Vagina (tissue), 2 donors: ENCODE measurements at regions not wholly inside any gene's neighbourhood (a gene's known extent, or its start where the extent isn't known, plus 50 kb on each side); places are given as distances from the start of the nearest gene placed in this dataset.

Experiments used
- DNase-seq, 2 donors: peaks; one replicate each; pipeline ENCODE4 v3.0.0-alpha.2; 2017; ENCODE audit errors: extremely low spot score in 2 of 2
- H3K27ac ChIP-seq: fragments of 200-600 bp; sonication (generic); one replicate; pipeline ENCODE4 v1.5.1; 2019
- H3K27me3 ChIP-seq: fragments of 200-600 bp; sonication (generic); one replicate; pipeline ENCODE4 v1.5.1; 2019
- H3K36me3 ChIP-seq, 2 donors: fragments of 200-600 bp; sonication (generic); one replicate each; pipeline ENCODE4 v1.5.1; 2017 to 2019
- H3K4me1 ChIP-seq: fragments of 200-600 bp; sonication (generic); one replicate; pipeline ENCODE4 v1.5.1; 2019
- H3K4me3 ChIP-seq, 2 donors: fragments of 200-600 bp; sonication (generic); 1 replicate in 1 of 2; 2 replicates in 1 of 2; pipeline ENCODE4 v1.5.1; 2016 to 2019
- H3K9me3 ChIP-seq: fragments of 200-600 bp; sonication (generic); one replicate; pipeline ENCODE4 v1.5.1; 2019
- POLR2A ChIP-seq, 2 donors: fragments of 450-650 bp; IDR thresholded peaks; one replicate each; pipeline ENCODE4 v1.6.1; 2017; ENCODE audit warnings: antibody characterized with exemption in 2 of 2, mild to moderate bottlenecking in 2 of 2, moderate library complexity in 2 of 2
- POLR2AphosphoS5 ChIP-seq, 2 donors: sonication (generic); formaldehyde crosslinking; IDR thresholded peaks; one replicate each; pipeline ENCODE4 v1.9.0; 2017; ENCODE audit warnings: antibody characterized with exemption in 2 of 2, mild to moderate bottlenecking in 2 of 2, low read depth in 1 of 2; ENCODE audit not compliant: insufficient read depth in 1 of 2
- intact Hi-C: fragments of 100-400 bp; cut with DNase I; formaldehyde crosslinking; loops from one replicate; pipeline ENCODE4 v1.15.1; 2023
- TF ChIP-seq, protein P1 (sequence below), 3 experiments: fragments of 450-650 bp in 2 of 3; fragments of 200-600 bp in 1 of 3; sonication (generic) in 1 of 3; IDR thresholded peaks; one replicate each; pipeline ENCODE4 v1.5.1; 2017 to 2019; ENCODE audit warnings: antibody characterized with exemption in 3 of 3, mild to moderate bottlenecking in 2 of 3, moderate library complexity in 2 of 3

DNA sequence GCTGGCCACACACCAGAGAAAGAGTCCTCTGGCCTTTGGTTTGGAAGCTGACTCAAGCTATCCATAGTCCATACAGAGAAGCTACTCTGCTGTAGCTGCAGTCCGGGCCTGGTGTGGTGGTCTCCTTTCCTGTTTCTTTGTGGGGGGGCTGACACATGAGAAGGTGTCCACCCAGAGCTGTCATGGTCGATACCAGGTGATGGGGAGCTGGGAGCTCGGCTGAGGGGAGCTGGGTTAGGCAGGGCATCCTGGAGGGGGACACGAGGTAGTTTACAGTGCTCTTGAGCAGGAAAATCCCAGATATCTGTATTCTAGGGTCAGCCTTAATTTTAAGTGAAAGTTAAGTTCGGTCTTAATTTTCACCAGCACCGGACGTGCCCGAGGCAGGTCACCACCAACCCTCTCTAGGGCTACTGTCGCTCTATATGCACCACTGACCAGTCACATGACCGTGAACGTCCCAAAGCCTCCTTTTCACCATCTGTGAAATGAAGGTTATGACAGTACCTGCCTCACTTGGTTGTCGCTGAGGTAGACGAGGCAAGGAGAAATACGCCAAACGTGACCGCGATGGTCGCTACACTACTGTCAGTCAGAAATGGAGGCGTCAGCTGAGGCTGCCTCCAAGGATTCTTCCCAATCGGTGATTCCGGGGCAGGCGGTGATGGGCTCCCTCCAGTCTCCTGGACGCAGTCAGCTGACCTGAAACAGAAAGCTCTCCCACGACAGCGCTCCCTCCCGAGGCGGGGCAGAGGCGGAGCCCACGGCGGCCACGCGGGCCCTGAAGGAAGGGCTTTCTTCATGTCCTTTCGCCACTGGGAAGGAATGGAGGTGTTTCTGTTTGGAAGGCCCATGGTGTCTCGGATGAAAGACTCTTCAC, 69.4 kb upstream of the SHH start:
- TF ChIP-seq POLR2A (IDR thresholded peaks at IDR 0.05): no peak
- no peak for TF ChIP-seq POLR2AphosphoS5 (IDR thresholded peaks at IDR 0.05; ENCODE audit: insufficient read depth in 1 of 2, low read depth in 1 of 2)
- TF ChIP-seq, protein P1, sequence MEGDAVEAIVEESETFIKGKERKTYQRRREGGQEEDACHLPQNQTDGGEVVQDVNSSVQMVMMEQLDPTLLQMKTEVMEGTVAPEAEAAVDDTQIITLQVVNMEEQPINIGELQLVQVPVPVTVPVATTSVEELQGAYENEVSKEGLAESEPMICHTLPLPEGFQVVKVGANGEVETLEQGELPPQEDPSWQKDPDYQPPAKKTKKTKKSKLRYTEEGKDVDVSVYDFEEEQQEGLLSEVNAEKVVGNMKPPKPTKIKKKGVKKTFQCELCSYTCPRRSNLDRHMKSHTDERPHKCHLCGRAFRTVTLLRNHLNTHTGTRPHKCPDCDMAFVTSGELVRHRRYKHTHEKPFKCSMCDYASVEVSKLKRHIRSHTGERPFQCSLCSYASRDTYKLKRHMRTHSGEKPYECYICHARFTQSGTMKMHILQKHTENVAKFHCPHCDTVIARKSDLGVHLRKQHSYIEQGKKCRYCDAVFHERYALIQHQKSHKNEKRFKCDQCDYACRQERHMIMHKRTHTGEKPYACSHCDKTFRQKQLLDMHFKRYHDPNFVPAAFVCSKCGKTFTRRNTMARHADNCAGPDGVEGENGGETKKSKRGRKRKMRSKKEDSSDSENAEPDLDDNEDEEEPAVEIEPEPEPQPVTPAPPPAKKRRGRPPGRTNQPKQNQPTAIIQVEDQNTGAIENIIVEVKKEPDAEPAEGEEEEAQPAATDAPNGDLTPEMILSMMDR (IDR thresholded peaks at IDR 0.05): no peak
- H3K36me3 ChIP-seq: no peaks in the 10 kb centered on the region
- no peaks in the 10 kb centered on the region for H3K4me1 ChIP-seq
- intact Hi-C loops: no loop called here
- no peak overlapping the region for H3K27ac ChIP-seq
- no peak overlapping the region for H3K4me3 ChIP-seq
- no peaks in the 10 kb centered on the region for H3K9me3 ChIP-seq
- H3K27me3 ChIP-seq: no peaks in the 10 kb centered on the region
- DNase-seq: no peak

DNA sequence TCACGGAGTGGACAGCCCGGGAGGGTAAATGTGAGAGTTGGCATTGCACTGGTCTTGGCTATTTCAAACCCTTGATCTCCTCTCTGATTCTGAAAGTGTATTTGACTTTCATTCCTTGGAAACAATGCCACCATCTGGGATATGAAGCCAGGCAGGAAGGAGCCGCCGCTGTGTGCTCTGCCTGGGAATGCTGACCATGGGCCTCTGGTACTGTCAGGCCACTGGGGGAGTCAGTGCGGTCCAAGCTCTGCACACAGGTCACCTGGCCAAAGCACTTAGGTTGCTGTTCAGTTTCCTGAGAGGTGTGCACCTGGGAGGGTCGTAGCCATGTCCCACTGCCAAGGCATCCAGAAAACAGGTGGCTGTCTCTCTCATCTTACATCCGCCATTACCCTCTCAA, 68.5 kb upstream of the SHH start:
- TF ChIP-seq, protein P1 (IDR thresholded peaks at IDR 0.05): no peak
- no peak for TF ChIP-seq POLR2AphosphoS5 (IDR thresholded peaks at IDR 0.05; ENCODE audit: insufficient read depth in 1 of 2, low read depth in 1 of 2)
- TF ChIP-seq POLR2A (IDR thresholded peaks at IDR 0.05): no peak
- intact Hi-C loops: no loop called here
- H3K27ac ChIP-seq: no peak overlapping the region
- H3K9me3 ChIP-seq: no peaks in the 10 kb centered on the region
- no peak overlapping the region for H3K4me3 ChIP-seq
- DNase-seq: no peak
- no peaks in the 10 kb centered on the region for H3K4me1 ChIP-seq
- no peaks in the 10 kb centered on the region for H3K27me3 ChIP-seq
- no peaks in the 10 kb centered on the region for H3K36me3 ChIP-seq

DNA sequence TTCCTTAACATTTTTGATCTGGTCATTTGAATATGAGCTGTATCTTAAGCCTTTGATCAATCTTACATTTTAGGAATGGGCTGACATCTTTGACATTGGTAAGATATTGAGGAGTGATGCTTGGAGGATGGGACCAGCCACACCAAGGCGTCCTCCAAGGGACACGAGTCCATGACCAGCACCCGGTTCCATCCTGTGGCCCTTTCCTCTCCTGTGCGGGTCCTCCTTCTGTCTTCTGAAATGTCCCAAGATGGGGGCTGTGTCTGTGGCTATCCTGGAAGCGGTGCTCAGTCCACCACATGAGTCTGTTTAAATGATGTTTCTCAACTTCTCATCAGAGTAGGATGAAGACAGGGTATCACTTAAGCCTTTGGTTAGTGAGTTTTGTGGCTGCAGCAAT, 67.3 kb upstream of the SHH start:
- H3K27ac ChIP-seq: no peak overlapping the region
- no peaks in the 10 kb centered on the region for H3K36me3 ChIP-seq
- TF ChIP-seq POLR2A (IDR thresholded peaks at IDR 0.05) (no peak), POLR2AphosphoS5 (IDR thresholded peaks at IDR 0.05; ENCODE audit: insufficient read depth in 1 of 2, low read depth in 1 of 2) (no peak)
- TF ChIP-seq, protein P1 (IDR thresholded peaks at IDR 0.05): no peak
- no peaks in the 10 kb centered on the region for H3K27me3 ChIP-seq
- intact Hi-C loops: no loop called here
- no peak overlapping the region for H3K4me3 ChIP-seq
- no peaks in the 10 kb centered on the region for H3K9me3 ChIP-seq
- DNase-seq: no peak
- H3K4me1 ChIP-seq: no peaks in the 10 kb centered on the region

DNA sequence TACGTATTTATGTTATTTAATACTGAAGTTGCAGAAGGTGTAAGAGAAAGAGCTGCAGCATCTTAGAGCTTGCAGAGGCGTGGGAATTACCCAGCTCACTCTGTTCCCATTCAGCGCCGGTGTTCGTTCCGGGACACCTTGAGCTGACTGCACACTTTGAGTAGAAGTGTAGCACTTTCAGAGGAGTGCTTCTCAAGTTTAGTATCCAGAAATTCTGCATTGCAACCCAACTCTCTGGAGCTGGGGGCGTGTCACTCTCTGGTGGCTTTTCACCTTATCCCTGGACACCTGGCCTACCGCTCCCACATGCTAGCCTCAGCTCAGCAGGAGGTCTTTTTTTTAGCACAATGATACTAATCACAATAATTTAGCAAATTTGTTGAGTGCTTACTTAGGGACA, 66.4 kb upstream of the SHH start:
- Histone ChIP-seq H3K36me3 (no peaks in the 10 kb centered on the region), H3K4me3 (no peak overlapping the region), H3K27ac (no peak overlapping the region), H3K27me3 (no peaks in the 10 kb centered on the region), H3K4me1 (no peaks in the 10 kb centered on the region), H3K9me3 (no peaks in the 10 kb centered on the region)
- TF ChIP-seq POLR2A (IDR thresholded peaks at IDR 0.05): no peak
- TF ChIP-seq POLR2AphosphoS5 (IDR thresholded peaks at IDR 0.05; ENCODE audit: insufficient read depth in 1 of 2, low read depth in 1 of 2): no peak
- TF ChIP-seq, protein P1 (IDR thresholded peaks at IDR 0.05): no peak
- DNase-seq: peak in 1 of 2 donors; percentile 67
- intact Hi-C loops: no loop called here

DNA sequence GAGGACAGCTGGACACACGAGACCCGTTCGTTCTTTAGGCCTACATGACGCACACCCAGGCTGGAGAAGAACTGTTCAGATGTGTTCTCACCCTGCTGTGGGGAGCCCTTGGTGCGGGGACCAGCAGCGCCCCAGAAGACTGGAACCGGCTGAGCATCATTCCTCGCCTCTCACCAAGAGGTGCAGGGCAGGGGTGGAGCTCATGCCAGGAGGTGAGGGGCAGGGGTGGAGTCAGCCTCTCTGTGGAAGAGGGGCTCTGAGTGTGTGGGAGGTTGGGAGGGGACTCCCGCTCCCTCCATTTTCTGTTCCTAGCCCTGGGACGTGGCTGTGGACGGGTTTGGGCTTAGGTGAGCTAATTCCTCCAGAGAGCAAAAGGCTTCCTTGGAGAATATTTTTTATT, 66.0 kb upstream of the SHH start:
- no peaks in the 10 kb centered on the region for H3K9me3 ChIP-seq
- no peak for TF ChIP-seq POLR2A (IDR thresholded peaks at IDR 0.05)
- TF ChIP-seq POLR2AphosphoS5 (IDR thresholded peaks at IDR 0.05; ENCODE audit: insufficient read depth in 1 of 2, low read depth in 1 of 2): no peak
- TF ChIP-seq, protein P1 (IDR thresholded peaks at IDR 0.05): no peak
- H3K27ac ChIP-seq: no peak overlapping the region
- intact Hi-C loops: no loop called here
- no peak overlapping the region for H3K4me3 ChIP-seq
- H3K4me1 ChIP-seq: no peaks in the 10 kb centered on the region
- no peaks in the 10 kb centered on the region for H3K27me3 ChIP-seq
- no peaks in the 10 kb centered on the region for H3K36me3 ChIP-seq
- DNase-seq: peak in 1 of 2 donors; percentile 74
